Stimulated activated CD8-positive, alpha-beta memory T cell treated with anti-CD3 and anti-CD28 coated beads, Interleukin-4, amount 100 ng/mL, for 4 hours (primary cell): ENCODE measurements at regions not wholly inside any gene's neighbourhood (a gene's known extent, or its start where the extent isn't known, plus 50 kb on each side); places are given as distances from the start of the nearest gene placed in this dataset.

ENCODE experiments used
- DNase-seq, 2 donors: peaks; one replicate each; pipeline ENCODE4 v3.0.0-alpha.2; 2020; ENCODE audit warnings: low read depth in 2 of 2, low spot score in 1 of 2

DNA sequence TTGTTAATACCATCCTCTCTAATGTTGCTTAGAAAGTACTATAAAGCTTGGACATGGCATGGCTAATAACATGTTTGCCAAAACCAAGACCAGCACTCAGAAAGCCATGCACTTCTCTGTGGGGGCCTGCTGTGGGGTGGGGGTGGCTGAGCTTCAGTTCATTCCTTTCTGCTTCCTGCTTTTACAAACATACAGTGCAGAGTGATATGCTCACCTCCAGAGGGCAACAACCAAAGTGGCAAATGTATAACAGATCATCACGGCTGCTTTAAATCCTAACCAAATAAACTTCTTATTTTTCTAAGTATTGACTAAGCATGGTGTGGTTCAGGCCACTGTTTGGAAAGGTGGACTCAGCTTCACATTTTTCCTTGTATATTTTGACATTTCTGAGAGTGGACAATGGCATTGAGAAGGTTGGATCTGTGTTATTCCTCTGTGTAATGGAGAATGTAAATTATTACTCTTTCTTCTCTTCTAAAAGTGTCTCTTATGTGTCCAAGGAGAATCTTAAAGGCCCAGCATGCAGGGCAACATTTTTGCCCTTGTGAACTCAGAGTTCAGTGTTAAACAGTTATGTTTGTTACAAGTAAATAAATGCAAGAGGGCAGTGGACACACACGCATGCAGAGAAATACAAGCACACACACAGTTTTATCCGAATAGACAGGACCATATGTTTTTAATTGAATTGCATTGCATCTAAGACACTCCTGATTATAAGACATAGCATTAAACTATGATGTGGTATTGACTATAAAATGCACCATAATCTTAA is 186.1 kb downstream of the HERPUD2 start:
- no peak for DNase-seq

DNA sequence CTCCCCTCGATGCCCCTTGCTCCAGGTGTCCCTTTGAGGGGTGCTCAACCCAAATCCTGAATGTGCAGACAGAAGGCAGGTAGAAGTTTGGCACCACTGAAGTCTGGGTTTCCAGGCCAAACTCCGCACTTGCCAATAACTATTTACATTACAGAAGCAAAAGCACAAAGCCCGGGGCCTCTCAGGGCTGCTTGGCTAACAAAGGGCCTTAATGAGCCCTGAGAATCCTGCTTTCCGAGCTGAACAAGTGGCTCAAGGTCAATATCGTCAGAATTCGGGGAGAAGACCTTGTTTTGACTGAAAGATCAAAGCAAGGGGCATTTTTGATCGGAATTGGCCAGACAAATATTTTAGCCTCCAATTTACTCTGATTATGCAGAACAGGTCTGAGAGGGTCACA is 189.9 kb downstream of the HERPUD2 start:
- no peak for DNase-seq

DNA sequence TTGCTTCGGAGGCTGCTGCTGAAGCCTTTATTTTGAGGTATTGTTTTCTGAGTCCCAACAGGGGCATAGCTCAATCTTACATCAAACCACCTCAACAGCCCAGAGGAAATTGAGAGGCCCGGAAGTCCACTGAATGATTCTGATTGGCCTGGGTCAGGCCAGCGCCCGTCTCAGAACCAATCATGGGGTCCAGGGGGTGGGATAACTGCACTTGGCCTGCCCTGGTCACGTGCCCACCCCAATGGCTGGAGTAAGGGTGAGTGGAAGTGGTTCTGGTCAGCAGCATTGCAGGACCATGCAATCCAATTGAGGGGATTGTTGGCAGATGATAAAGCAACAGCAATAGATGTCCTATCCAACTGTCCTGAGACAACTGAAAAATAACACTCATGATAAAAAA is 190.6 kb downstream of the HERPUD2 start:
- DNase-seq: no peak

DNA sequence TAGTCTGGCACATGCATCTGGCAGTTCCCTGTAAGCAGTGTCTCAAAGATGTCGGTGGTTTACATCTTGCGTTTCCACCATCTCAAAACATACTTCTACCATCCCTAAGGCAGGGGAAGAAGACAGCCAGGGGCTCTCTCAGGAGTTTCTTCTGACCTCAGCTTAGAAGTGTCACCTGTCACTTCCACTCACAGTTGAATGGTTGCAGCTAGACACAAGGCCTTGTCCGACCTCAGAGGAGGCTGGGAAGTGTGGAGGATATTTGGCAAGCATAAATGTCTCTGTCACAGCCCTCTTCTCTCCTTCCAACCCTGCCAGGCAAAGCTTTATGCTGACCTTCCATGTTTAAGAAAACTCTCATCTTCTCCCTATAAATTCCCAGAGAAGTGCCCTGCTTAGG is 193.3 kb downstream of the HERPUD2 start:
- no peak for DNase-seq

DNA sequence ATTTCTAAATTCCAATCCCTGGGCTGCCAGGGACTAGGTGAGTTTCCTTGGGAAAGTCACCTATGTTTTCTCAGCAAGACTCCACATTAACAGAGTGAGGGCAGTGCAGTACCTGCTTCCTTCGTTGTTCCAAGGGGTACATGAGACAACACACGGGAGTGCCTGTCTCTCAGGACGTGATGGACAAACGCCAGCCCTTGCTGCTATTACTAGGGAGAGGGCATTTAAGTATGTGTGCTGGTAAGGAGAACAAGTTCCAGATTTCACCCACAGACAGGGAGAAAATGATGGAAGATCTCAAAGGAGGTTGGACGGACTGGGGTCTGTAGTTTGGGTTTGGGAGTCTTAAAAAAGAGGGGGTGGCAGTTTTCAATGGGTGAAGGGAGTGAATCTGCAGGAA is 195.7 kb downstream of the HERPUD2 start:
- DNase-seq: no peak

DNA sequence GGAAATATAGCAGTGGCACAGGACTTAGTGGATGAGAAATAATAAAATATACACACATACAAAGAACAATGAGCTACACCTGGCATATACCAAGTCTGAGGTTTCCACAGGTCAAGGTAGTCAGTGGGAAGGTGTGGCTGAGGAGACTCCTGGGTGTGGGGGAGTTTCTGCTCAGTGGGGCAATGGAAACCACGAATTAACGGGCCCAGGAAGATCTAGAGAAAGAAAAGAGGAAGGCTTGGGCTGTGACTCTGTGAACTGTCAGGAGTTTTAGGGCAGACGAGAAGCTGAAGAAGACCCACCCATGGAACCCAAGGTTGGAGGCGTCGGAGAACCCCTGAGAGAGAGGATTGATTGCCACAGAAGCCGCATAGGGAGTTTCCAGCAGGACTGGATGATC is 196.5 kb downstream of the HERPUD2 start:
- no peak for DNase-seq

DNA sequence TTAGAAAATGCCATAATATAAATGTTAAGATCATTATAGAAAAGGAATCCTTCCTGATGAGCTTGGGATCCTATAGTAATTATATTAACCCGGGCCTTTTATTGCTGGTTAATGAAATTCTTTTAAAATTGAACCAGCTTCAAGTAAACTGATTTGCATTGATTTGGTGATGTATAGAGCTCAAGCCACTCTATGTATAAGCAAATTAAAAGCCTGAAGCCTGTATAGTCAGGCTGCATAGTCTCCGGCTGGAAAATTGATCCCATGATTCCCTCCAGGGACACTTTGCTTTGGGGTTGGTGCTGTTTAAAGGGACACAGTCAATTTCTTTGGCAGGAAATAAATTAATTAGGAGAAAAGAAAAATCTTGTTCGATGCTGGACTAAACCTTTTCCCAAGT is 199.1 kb downstream of the HERPUD2 start:
- DNase-seq: no peak

DNA sequence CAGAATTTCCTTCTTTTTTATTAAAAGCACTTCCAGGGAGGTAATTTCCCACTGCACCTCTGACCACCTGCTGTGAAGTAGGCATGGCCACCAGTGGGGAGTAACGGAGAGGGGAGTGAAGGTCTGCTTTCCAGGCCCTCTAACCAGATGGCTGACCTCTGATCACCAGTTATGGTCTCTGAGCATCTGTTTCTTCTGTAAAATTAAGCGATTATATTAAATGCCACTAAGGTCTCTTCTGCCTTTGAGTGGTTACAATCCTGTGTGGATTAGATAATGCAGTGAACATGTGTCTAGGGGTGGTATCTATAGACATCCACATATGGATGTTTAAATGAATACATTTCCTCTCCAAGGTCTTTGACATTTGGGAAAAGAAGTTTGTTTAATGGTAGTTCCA is 199.6 kb downstream of the HERPUD2 start:
- DNase-seq: no peak

DNA sequence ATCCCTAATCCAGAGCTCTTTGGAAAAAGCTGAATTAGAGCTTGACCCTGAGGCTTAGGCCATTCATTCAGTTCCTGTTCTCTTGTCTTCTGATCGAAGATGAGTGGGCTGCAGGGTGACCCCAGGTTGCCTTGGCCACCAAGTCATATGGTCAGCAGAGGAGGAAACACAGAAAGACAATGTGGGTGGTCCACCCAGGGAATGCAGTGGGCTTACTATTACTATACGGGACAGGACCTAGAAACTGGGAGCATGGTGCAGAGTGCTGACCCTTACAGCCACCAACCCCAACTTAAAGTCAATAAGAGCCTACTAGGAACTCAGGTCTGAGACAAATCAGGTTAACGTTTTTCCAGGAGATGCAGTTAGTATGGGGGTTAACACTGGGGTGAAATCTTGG is 200.5 kb downstream of the HERPUD2 start:
- no peak for DNase-seq

DNA sequence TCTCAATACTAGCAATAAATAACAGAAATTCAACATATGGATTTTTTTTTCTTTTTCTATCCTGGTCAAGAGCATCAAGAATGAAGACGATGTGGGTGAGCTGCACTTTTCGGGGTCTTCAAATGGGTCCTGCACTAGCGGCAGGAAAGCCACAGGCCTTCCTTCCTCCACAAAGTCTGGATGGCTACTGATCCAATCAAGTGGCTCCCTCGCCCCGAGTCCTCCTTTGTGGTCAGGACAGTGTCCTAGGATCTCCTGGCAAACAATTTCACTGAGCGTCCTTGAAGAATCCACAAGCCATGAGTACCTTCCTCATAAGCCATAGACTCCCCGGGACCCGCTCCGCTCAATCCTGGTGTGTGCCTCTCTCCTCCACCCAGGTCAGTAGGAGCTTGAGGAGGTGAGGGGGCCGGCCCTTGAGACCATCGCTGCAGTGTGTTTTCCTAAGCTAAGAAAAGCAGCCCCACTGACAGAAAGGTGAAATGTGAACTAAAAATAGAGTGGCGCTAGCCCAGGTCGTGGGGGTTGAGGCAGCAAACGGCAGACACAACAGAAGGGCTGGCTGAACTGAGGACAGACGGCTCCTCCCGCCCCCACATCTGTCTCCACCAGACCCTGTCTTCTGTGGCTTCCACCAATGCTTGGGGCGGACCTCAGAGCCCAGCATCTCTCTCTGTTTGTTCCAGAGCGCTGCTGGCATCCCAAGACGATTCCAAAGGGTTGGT is 202.3 kb downstream of the HERPUD2 start:
- DNase-seq: no peak

DNA sequence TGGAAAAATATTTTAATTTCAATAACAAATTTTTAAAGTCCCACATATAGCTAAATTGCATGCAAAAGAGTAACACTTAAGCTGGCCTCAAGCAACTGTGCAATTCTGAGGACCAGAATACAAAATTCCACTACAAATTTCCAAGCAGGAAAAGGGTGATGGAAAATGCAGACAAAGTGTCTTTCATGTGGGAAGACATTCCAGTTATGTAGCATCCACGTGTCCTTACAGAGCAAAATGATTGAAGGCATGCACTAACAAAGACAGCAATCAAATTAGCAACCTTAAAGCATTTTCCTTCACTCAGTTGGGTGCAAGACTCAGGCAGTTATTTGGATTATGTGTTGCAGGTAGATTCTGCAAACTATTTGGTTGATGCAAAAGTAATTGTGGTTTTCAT is 203.7 kb downstream of the HERPUD2 start:
- no peak for DNase-seq

DNA sequence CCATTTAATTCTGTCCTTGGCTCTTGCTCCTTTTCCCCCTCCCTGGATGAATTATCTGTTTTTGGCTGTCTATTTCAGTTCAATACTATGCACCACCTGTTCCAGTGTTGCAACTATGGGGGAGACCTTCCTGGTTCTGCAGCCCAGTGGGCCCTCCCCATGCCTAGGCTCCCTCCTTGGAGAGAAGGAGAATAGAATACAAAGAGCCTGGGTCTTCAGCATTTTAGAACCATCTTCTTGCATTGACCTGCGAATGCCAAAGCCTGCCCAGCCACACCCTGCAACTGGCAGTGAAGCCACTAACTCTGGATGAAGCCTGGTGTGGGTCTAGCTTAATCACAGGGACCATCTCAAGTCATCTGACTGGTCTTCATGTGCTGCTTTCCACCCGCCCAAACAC is 207.1 kb downstream of the HERPUD2 start:
- no peak for DNase-seq

DNA sequence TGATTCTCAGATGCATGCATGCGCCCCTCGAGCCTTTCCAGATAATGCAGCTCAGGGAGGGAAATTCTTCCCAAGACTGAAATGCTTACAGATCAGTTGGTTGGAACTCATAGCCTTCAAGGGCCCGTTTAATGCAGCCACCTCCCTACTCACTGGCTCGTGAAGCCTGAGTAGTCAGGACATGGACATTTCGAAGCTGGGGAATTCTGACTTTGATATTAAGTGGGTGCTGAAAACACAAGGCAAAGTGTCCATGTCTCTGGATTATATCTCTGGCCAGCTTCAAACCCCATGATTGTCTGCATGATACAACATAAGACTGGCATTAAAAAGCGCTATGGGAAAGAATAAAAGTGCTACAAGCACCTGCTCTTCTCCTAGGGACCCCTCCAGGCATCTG is 207.5 kb downstream of the HERPUD2 start:
- no peak for DNase-seq

DNA sequence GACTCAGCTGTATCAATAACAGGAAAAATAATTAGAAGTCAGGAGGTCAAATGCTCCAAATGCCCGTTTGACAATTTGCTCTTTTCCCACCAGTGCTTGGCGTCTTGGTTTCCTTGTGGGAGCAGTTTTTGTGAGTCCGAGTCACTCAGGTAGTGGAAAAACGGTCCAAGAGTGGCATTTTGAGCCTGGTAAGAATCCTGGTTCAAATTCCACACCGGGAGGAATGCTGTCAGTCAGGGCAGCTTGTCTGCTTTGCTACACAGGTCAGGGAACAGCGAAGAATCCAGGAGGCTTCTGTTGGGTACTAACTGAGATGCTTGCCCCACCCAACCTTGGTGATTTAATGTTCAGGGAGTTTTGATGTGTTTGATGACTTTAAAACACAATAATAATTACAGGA is 209.5 kb downstream of the HERPUD2 start:
- no peak for DNase-seq

DNA sequence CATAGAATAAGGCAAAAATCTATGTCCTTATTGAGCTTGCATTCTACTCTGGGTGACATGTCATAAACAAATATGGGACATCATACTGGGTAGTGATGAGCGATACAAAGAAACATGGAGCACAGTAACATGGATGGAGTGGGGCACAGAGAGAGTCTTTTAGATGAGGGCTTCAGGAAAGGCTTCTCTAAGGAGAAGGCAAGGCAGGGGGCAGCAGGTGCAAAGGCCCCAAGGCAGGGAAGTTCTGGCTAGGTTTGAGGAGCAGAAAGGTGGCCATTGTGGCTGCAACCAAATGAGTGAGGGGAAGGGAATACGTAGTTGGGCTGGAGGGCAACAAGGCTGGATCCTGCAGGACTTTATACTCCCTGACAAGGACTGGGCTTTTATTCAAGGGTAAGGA is 211.4 kb downstream of the HERPUD2 start:
- DNase-seq: no peak

DNA sequence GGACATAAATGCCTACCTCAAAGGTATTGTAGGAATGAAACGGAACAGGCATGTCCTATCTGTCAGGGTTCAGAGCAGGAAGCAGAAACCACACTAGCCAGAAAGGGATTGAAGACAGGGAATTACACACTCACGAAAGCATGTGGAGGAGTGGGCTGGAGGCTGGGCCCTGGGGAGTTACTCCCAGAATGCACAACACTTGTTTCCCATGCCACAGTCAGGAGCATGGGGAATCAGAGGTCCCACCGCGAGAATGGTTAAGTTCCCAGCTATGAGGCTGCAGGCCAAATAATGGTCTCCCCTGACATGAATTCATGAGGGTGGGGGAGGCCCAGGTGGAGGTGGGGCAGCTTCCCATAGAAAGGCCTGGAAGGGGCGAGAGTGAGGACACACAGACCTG is 212.7 kb downstream of the HERPUD2 start:
- no peak for DNase-seq

DNA sequence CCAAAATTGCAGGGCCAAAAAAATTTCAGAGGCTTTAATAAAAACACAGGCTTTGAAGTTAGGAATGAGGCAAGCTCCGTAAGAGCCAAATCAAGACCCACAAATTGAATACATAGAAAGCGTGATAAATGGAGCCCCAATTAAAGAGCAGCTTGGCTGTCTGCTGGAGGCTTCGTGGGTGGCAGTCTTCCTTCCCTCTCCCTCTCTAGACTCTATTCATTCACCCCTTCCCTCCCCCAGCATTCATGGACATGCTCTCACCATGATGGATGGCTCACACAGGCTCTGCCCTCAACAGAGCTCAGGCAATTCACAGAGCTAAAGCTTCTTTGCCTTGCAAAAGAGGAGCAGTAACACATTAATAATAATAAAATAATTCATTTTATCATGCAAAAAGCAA is 214.1 kb downstream of the HERPUD2 start:
- DNase-seq: no peak

DNA sequence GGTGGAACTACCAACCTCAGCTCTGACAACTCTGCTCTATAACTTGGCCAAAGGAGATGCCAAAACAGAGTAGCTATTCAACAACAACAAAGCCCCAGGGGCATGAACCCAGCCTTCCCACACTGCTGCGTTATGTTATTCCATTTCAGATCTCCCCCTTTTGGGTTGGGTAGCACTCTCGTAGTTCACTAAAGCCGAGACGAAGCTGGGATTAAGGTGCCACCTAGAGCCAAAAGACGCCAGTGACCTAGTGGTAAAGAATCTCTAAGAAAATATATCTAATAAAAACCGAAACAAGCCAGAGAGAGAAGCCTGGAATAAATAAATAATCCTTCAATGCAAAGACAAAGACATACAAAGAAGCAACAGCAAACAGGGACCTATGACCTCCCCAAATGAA is 217.3 kb downstream of the HERPUD2 start:
- DNase-seq: no peak

DNA sequence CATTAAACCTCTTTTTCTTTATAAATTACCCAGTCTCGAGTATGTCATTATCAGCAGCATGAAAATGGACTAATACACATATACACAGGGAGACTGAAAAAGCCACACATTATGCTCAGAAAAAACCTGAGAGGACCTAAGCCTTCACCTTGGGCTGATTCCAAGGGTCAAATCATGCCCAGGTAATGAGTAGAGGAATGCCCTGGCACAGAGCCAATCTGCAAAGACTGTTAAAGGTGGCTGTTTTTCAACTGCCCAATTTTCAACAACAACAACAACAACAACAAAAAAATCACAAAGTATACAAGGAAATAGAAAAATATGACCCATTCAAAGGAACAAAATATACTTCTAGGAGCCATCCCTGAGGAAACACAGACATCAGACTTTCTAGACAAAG is 220.2 kb upstream of the TBX20 start:
- no peak for DNase-seq

DNA sequence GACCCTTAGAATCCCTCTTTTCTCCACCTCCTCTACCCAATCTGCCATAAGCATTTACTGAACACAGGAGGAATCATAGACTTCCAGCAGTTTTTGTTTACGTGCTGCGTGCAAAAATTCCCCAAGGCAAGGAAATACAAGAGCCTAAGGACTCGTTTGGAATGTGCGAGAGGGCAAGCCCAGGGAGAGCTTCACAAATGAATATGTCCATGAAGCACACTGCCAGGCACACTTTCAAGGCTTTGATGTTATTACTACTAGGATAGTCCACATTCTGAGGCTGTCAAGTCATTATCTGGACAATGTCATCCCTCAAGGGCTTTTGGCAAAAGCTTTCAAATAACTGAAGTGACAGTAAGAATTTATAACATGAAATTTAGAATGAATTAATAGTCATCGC is 214.7 kb upstream of the TBX20 start:
- DNase-seq: no peak

DNA sequence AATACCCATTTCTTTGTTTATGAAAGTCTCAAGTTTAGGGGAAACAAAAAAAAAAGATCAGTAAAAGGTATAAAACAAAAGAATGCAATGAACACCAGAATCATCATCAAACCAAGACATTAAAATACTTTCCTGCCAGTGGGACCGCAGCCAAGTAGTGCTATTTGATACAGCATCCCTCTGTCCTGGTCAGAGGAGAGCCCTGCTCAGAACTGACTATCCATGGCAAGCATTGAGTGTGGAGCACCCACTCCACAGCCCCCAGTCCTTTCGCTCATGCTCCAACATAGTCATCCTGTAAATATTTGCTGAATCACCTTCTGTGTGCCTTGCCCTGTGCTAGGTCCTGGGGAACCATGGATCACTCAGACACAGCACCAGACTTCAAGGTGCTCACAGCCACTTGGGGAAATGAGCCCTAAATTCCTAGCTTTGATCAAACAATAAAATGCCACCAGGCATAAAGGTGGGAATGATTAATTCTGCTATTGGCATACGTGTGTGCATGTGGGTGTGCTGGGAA is 213.6 kb upstream of the TBX20 start:
- DNase-seq: no peak

DNA sequence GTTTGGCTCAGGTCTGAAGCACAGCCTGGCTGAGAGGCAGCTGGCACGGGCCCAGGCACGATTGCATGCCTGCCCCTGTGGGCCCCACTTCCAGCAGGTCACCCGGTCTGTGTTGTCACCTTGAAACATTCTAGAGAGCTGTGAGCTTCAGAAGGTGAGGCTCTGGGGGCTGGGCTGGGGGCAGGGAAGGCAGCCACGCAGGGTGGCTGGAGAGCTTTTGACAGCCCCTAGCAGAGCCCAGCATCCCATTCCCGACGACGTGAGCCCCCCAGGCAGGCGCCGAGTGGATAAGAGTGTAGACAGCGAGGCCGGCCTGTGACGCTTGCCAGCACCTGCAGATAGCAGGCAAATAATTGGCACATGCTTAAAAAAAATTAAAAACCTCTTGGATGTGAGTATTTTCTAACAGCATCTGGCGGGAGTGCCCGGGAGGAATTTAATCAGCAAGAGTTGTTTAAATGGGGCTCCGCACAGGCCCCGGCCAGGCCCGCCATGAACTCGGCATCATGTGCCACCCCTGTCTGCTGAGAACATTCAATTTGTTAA is 212.0 kb upstream of the TBX20 start:
- no peak for DNase-seq
